NCI-H1436 treated with DMSO at 0.1 percent for 48 hours (cell line): ENCODE measurements at regions not wholly inside any gene's neighbourhood (a gene's known extent, or its start where the extent isn't known, plus 50 kb on each side); places are given as distances from the start of the nearest gene placed in this dataset.

ENCODE experiments used
- DNase-seq: peaks from one replicate; lab custom pipeline; 2025; lab: John Stamatoyannopoulos, UW

DNA sequence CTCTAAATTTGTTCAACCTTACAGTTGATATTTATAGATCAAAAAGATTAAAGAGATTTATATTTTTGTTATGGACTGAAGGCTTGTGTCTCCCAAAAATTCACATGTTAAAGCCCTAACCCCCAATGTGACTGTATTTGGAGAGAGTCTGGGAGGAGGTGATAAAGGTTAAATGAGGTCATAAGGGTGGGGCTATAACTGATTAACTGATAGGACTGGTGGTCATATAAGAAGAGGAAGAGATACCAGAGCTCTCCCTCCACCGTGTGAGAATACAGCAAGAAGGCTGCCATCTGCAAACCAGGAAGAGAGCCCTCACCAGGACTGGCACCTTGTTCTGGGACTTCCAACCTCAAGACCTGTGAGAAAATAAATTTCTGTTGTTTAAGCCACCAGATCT lies 264.3 kb downstream of the ENC1 start:
- DNase-seq: no peak

DNA sequence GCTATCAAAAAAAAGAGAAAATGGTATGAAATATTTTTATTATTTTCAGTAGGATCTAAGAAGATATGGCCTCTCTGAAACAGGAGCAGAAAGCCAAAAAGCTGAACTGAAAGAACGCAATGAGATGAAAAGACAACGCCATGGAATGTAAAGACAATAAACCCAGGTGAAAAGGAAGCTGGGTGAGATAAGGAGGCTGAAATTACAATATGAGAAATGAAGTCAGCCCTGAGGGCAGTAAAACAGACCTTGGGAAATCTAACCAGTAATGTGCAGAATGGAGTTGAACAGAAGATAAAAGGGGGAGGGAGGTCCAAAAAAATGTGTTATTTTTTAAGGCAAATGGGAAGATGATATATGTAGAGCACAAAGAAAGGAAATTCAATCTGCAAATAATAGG lies 265.3 kb downstream of the ENC1 start:
- no peak for DNase-seq

- no peak for DNase-seq
Measured at GRCh38 chr5:74374656-74375055, 265.9 kb downstream of the ENC1 start.

GRCh38 chr5:74373076-74373475 lies 267.5 kb downstream of the ENC1 start:
- DNase-seq: no peak

DNA sequence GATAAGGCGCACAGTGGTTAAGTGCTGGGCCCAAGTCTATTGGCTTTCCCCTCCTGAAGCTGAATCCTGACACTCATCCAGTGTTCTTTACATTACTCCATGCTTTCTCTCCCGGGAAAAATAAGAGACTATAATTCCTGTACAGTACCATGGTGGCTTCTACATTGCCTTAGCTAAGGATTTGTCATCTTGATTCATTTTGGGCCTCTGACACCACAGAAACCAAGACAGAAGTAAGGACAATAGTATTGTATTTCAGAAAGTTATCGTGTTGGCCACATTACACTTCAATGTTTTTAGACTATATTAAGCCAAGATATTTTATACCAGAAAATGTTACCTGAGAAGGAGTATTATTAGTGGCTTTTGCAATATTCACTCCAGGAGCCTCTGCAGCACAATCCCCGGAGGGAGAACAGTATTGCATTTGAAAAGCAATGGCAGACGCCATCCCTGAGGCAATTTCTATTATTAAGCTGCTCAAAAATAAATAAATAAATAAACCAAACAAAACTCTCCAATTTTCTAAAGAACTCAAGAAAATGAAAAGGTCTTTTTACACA lies 267.9 kb downstream of the ENC1 start:
- DNase-seq: no peak

GRCh38 chr5:74372051-74372450 lies 268.5 kb downstream of the ENC1 start:
- DNase-seq: no peak

DNA sequence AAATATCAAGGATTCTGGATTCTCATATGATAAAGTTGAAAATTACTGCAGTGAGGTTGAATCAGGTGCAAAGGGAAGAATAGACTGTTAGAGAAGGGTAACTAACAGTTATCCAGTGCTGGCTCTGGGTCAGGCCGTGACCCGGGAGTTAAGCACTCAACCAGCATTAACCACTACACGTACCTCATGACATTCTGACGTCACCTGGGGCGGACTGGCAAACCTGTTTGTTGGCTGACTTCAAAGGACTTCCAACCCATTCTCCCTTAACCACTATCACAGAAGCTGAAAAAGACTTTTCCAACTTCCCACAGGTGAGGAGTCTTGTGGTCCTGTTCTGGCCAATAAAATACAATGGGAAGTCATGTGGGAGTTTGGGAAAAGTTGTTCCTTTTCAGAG lies 268.9 kb downstream of the ENC1 start:
- no peak for DNase-seq

DNA sequence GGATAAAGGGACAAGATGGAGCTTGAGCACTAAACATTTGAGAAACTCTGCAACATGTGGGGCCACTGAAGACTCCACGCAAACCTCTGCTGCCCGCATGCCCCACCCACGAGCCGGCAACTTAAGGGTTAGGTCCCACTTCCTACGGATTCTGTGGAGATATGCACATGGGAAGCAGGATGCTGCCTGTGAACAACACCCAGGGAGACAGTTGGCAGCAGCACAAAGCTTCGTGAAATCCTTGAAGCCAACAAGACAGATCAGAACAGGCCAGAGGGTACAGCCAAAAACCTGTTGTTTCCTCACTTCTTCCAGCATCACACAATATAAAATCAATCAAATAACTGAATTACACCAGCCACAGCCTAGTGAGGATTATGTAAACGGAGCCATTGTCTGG lies 270.4 kb downstream of the ENC1 start:
- DNase-seq: no peak

- no peak for DNase-seq
Measured at GRCh38 chr5:74369173-74369572, 271.4 kb downstream of the ENC1 start.

DNA sequence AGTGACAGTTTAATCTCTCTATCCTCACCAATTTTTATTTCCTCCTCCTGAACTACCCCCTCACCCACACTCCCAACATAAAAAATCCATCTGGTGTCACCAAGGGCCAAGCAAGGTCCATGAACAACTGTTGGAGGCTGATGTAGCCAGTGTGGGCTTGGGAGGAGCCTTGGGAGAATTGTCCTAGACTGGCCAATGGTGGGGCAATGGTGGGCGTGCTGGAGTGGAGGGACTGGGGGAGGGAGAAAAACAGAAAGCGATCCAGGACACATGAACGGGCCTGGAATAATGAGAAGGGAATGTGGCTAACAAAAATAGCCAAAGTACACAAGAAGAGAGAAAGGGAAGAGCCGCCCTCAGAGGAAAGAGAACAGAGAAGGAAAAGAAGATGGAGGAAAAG lies 272.6 kb downstream of the ENC1 start:
- DNase-seq: no peak

GRCh38 chr5:74367241-74367733 lies 273.2 kb downstream of the ENC1 start:
- DNase-seq: no peak

DNA sequence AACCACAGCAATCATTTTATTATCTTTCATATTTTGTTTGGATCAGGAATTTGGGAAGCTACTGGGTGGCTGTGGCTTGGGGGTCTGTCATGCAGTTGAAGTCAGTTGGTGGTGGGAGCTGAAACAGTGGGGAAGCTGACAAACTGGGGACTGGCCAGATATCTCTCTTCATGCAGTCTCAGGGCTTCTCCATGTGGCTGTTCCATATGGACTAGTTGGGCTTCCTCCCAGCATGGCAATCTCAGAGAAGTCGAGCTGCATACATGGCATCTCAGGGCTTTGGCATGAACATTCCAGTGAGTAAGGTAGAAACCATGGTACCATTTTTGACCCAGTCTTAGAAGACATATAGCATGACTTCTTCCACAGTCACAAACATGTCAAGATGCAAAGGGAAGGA lies 274.8 kb downstream of the ENC1 start:
- DNase-seq: no peak

- DNase-seq: no peak
Measured at GRCh38 chr5:74364507-74364906, 276.0 kb downstream of the ENC1 start.

DNA sequence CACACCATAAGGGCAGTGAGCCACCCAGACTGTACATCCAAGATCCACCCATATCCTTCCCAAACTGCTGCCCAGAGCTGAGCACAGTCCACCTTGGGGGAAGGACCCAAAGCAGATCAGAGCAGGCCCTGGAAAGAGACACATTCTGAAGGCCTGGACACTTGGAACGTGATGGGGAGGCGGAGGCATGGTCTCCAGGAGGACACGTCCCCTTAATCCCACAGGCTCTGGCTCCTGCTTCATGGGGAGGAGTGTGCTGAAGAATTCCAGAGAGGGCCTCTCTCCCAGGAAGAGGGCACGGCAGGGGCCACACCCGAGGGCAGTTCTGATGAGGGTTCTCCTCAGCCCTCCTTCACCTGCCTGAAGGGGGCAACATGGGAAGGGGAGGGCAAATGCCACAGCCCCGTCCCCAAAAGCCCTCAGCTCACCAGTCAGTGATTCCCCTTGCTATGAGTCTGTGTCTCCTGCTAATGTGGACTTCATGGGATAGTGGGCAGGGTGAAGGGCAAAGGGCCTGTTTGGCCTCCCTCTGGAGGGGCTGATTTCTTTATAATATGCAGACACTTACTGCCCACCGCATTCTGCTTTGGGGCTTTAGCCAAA lies 276.8 kb downstream of the ENC1 start:
- DNase-seq: no peak

DNA sequence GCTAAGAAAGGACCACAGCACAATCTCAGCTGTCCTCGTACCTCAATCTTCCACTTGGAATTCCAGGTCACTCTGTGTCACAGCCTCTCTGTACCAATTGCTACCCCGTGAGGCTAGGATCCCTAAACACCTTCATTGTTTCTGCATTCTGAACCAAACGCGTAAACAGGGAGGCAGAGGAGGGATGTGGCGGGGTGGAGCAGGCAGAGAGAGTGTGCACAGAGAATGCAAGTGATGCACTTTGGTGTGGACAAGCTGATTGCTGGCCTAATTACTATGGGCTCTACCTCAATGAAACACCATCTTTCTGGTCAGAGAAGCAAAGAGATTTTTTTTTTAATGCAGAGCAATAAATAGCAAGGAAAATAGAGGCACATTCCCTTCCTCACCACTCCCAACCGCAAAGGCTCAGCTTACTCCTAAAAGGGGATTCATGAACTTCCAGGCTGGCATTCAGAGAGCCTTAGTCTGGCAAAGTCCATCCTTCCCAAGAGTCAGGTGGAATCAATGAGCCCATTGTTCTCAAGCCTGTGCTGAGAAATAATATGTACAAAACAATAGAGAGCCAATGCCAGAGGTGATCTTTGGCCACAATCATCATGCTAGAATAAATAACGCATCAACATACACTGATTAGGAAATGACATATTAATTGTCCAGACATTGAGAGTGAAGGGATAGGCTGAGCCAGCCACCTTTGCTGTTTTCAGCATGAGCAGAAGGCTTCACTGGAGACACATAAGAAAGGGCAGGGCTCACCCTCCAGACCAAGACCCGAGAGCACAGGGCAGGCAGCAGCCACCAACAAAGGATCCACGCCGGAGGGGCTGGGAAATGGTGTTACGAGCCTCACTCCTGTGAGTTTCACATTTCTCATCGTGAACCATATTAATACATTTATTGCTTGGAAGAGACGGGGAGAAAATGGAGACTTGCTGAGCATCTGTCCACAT lies 278.8 kb downstream of the ENC1 start:
- no peak for DNase-seq

GRCh38 chr5:74360535-74361210 lies 279.9 kb downstream of the ENC1 start:
- DNase-seq: no peak

DNA sequence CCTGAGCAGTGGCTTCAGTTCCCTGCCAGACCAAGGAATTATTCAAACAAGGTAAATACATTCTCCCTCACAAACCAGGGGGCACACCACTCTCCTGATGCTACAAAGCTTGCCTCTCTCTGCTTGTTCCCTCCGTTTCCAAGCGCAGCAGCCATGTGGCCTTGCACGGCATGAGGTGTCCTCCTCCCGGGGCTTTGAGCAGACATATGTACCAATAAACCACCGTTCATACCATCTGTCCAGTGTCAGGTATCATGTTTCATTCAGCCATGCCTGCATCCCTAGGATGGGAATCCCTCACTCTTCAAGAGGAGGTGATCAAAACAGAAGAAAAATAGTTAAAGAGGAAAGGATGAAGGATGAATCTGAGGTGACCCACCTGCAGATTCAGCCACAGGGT lies 282.7 kb downstream of the ENC1 start:
- no peak for DNase-seq

- no peak for DNase-seq
Measured at GRCh38 chr5:74356009-74356695, 284.4 kb downstream of the ENC1 start.

GRCh38 chr5:74355041-74355824 lies 285.3 kb downstream of the ENC1 start:
- no peak for DNase-seq

- DNase-seq: no peak
Measured at GRCh38 chr5:74352256-74352655, 288.3 kb downstream of the ENC1 start.
